ENCODE measurements at regions not wholly inside any gene's neighbourhood (a gene's known extent, or its start where the extent isn't known, plus 50 kb on each side); places are given as distances from the start of the nearest gene placed in this dataset.

GRCh38 chr5:104444656-104445055, 882.1 kb upstream of the NUDT12 start:
- Histone ChIP-seq H3K27ac (no peak overlapping the region), H3K9me3 (replicated peaks) (no peaks in the 10 kb centered on the region), H3K27me3 (no peaks in the 10 kb centered on the region), H3K36me3 (no peaks in the 10 kb centered on the region), H3K4me3 (no peak overlapping the region), H3K4me1 (no peaks in the 10 kb centered on the region)
- DNase-seq: no peak

GRCh38 chr5:104443706-104444105, 881.1 kb upstream of the NUDT12 start:
- Histone ChIP-seq H3K9me3 (replicated peaks) (no peaks in the 10 kb centered on the region), H3K36me3 (no peaks in the 10 kb centered on the region), H3K27ac (no peak overlapping the region), H3K4me3 (no peak overlapping the region), H3K4me1 (no peaks in the 10 kb centered on the region), H3K27me3 (no peaks in the 10 kb centered on the region; the same call in 1 of the 2 replicates)
- DNase-seq: no peak

- Histone ChIP-seq H3K27ac (no peak overlapping the region), H3K36me3 (no peaks in the 10 kb centered on the region)
These were observed 869.4 kb upstream of the NUDT12 start for GRCh38 chr5:104431981-104432380.

GRCh38 chr5:104431002-104431620, 868.5 kb upstream of the NUDT12 start:
- H3K9me3 ChIP-seq (replicated peaks): peaks cover 5% of the 10 kb centered on the region; the same call in 1 of the 2 replicates
- no peak overlapping the region for H3K4me3 ChIP-seq
- H3K27ac ChIP-seq: no peak overlapping the region
- H3K27me3 ChIP-seq: no peaks in the 10 kb centered on the region
- no peaks in the 10 kb centered on the region for H3K4me1 ChIP-seq
- DNase-seq: no peak
- H3K36me3 ChIP-seq: no peaks in the 10 kb centered on the region

More at GRCh38 chr5:104431981-104432380, 869.4 kb upstream of the NUDT12 start:
- Histone ChIP-seq H3K9me3 (replicated peaks) (peaks cover 5% of the 10 kb centered on the region; the same call in 1 of the 2 replicates), H3K27me3 (no peaks in the 10 kb centered on the region), H3K4me3 (no peak overlapping the region), H3K4me1 (no peaks in the 10 kb centered on the region)
- DNase-seq: no peak

- Histone ChIP-seq H3K4me3 (no peak overlapping the region), H3K27me3 (no peaks in the 10 kb centered on the region), H3K27ac (no peak overlapping the region), H3K36me3 (no peaks in the 10 kb centered on the region), H3K9me3 (replicated peaks) (peaks cover 5% of the 10 kb centered on the region; the same call in 1 of the 2 replicates), H3K4me1 (no peaks in the 10 kb centered on the region)
- no peak for DNase-seq
These were observed 867.3 kb upstream of the NUDT12 start for GRCh38 chr5:104429911-104430310.

- H3K4me1 ChIP-seq: no peaks in the 10 kb centered on the region
- H3K27me3 ChIP-seq: no peaks in the 10 kb centered on the region
- H3K4me3 ChIP-seq: no peak overlapping the region
- no peaks in the 10 kb centered on the region for H3K36me3 ChIP-seq
- H3K9me3 ChIP-seq (replicated peaks): 0 out of 2 replicates have a peak, but pooled peaks cover 3% of the 10 kb centered on the region
- DNase-seq: no peak
- H3K27ac ChIP-seq: no peak overlapping the region
These were observed 858.8 kb upstream of the NUDT12 start for GRCh38 chr5:104421431-104421830.

GRCh38 chr5:104418056-104418455, 855.5 kb upstream of the NUDT12 start:
- Histone ChIP-seq H3K9me3 (replicated peaks) (0 out of 2 replicates have a peak, but pooled peaks cover 3% of the 10 kb centered on the region), H3K27me3 (no peaks in the 10 kb centered on the region), H3K27ac (no peak overlapping the region), H3K4me1 (no peaks in the 10 kb centered on the region), H3K4me3 (no peak overlapping the region), H3K36me3 (no peaks in the 10 kb centered on the region)
- no peak for DNase-seq

GRCh38 chr5:104412649-104413240, 850.2 kb upstream of the NUDT12 start:
- Histone ChIP-seq H3K27ac (no peak overlapping the region), H3K36me3 (no peaks in the 10 kb centered on the region), H3K9me3 (replicated peaks) (no peaks in the 10 kb centered on the region), H3K4me1 (no peaks in the 10 kb centered on the region), H3K4me3 (no peak overlapping the region), H3K27me3 (no peaks in the 10 kb centered on the region)
- peak; percentile 31 to 50 for DNase-seq

- Histone ChIP-seq H3K27me3 (no peaks in the 10 kb centered on the region), H3K4me3 (no peak overlapping the region), H3K4me1 (no peaks in the 10 kb centered on the region), H3K9me3 (replicated peaks) (no peaks in the 10 kb centered on the region; the same call in 1 of the 2 replicates), H3K27ac (no peak overlapping the region), H3K36me3 (no peaks in the 10 kb centered on the region)
- DNase-seq: no peak
These were observed 838.4 kb upstream of the NUDT12 start for GRCh38 chr5:104400941-104401340.

GRCh38 chr5:104385906-104386305, 823.3 kb upstream of the NUDT12 start:
- no peak for DNase-seq
- no peak overlapping the region for H3K4me3 ChIP-seq
- no peaks in the 10 kb centered on the region; the same call in none of the 2 replicates for H3K9me3 ChIP-seq (replicated peaks)
- H3K4me1 ChIP-seq: no peaks in the 10 kb centered on the region
- no peaks in the 10 kb centered on the region for H3K36me3 ChIP-seq
- no peak overlapping the region for H3K27ac ChIP-seq
- no peaks in the 10 kb centered on the region for H3K27me3 ChIP-seq

- Histone ChIP-seq H3K4me3 (no peak overlapping the region), H3K9me3 (replicated peaks) (no peaks in the 10 kb centered on the region), H3K36me3 (no peaks in the 10 kb centered on the region), H3K4me1 (no peaks in the 10 kb centered on the region; the same call in 1 of the 2 replicates), H3K27ac (no peak overlapping the region), H3K27me3 (no peaks in the 10 kb centered on the region)
- no peak for DNase-seq
These were observed 812.8 kb upstream of the NUDT12 start for GRCh38 chr5:104375345-104375744.

- H3K4me1 ChIP-seq: no peaks in the 10 kb centered on the region; the same call in 1 of the 2 replicates
- no peak overlapping the region for H3K27ac ChIP-seq
- no peaks in the 10 kb centered on the region for H3K36me3 ChIP-seq
- no peaks in the 10 kb centered on the region for H3K27me3 ChIP-seq
- H3K9me3 ChIP-seq (replicated peaks): 0 out of 2 replicates have a peak, but pooled peaks cover 2% of the 10 kb centered on the region
- no peak for DNase-seq
- no peak overlapping the region for H3K4me3 ChIP-seq
These were observed 810.2 kb upstream of the NUDT12 start for GRCh38 chr5:104372796-104373195.

- Histone ChIP-seq H3K27ac (no peak overlapping the region), H3K36me3 (no peaks in the 10 kb centered on the region), H3K9me3 (replicated peaks) (0 out of 2 replicates have a peak, but pooled peaks cover 2% of the 10 kb centered on the region), H3K27me3 (no peaks in the 10 kb centered on the region), H3K4me3 (no peak overlapping the region), H3K4me1 (no peaks in the 10 kb centered on the region; the same call in 1 of the 2 replicates)
- no peak for DNase-seq
These were observed 809.8 kb upstream of the NUDT12 start for GRCh38 chr5:104372376-104372775.

GRCh38 chr5:104370523-104370922, 807.9 kb upstream of the NUDT12 start:
- Histone ChIP-seq H3K36me3 (no peaks in the 10 kb centered on the region), H3K27me3 (no peaks in the 10 kb centered on the region), H3K4me1 (no peaks in the 10 kb centered on the region), H3K9me3 (replicated peaks) (0 out of 2 replicates have a peak, but pooled peaks cover 2% of the 10 kb centered on the region), H3K27ac (no peak overlapping the region), H3K4me3 (no peak overlapping the region)
- DNase-seq: no peak

GRCh38 chr5:104367978-104368377, 805.4 kb upstream of the NUDT12 start:
- Histone ChIP-seq H3K36me3 (no peaks in the 10 kb centered on the region), H3K4me1 (no peaks in the 10 kb centered on the region), H3K27ac (no peak overlapping the region), H3K4me3 (no peak overlapping the region), H3K27me3 (no peaks in the 10 kb centered on the region), H3K9me3 (replicated peaks) (0 out of 2 replicates have a peak, but pooled peaks cover 2% of the 10 kb centered on the region)
- no peak for DNase-seq

Measured in SJCRH30 (cell line).